ENCODE measurements at regions not wholly inside any gene's neighbourhood (a gene's known extent, or its start where the extent isn't known, plus 50 kb on each side); places are given as distances from the start of the nearest gene placed in this dataset.

DNA sequence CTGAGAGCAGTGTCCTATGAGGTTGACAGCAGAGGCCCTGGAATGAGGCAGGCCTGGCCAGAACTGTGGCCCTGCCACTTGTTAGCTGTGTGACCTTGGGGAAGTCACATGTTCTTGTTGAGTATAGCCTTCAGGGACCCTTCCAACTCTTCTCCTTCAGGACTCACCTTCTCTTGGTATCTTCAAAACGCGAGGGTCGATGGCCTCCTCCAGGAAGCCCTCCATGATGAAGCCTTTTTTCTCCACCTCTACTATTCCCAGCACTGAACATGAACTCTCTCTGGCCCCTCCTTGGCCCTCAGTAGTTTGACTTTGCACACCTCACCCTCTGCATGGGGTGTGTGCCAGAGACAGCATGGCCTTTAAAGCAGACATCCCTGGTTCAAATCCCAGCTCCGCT lies 195.1 kb upstream of the LINGO1 start:
- TF ChIP-seq, protein P1, sequence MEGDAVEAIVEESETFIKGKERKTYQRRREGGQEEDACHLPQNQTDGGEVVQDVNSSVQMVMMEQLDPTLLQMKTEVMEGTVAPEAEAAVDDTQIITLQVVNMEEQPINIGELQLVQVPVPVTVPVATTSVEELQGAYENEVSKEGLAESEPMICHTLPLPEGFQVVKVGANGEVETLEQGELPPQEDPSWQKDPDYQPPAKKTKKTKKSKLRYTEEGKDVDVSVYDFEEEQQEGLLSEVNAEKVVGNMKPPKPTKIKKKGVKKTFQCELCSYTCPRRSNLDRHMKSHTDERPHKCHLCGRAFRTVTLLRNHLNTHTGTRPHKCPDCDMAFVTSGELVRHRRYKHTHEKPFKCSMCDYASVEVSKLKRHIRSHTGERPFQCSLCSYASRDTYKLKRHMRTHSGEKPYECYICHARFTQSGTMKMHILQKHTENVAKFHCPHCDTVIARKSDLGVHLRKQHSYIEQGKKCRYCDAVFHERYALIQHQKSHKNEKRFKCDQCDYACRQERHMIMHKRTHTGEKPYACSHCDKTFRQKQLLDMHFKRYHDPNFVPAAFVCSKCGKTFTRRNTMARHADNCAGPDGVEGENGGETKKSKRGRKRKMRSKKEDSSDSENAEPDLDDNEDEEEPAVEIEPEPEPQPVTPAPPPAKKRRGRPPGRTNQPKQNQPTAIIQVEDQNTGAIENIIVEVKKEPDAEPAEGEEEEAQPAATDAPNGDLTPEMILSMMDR (IDR thresholded peaks at IDR 0.05; ENCODE audit: low read depth, low read length): no peak
- TF ChIP-seq POLR2A (IDR thresholded peaks at IDR 0.05; ENCODE audit: extremely low read depth, insufficient read length) (no peak), MYC (IDR thresholded peaks at IDR 0.05; ENCODE audit: low read depth, low read length) (no peak)

Measured in NB4 (cell line).